HFF-Myc (cell line): ENCODE measurements at regions not wholly inside any gene's neighbourhood (a gene's known extent, or its start where the extent isn't known, plus 50 kb on each side); places are given as distances from the start of the nearest gene placed in this dataset.
"Not testable (repeated sequence)": the region's sequence is repeated elsewhere in the genome, so short reads cannot be mapped to it uniquely, and the experiment has no call there.

Source experiments
- DNase-seq: peaks from one replicate; pipeline ENCODE4 v3.0.0-alpha.2; 2011; ENCODE audit warnings: low read depth; ENCODE audit errors: extremely low read depth
- H3K4me3 ChIP-seq: replicated peaks from 2 replicates; pipeline ENCODE4 v1.5.1; 2011; ENCODE audit warnings: low read depth, mild to moderate bottlenecking, control low read depth, low read length
- TF ChIP-seq, protein P1 (sequence below): IDR thresholded peaks from 2 replicates; pipeline ENCODE4 v1.5.1; 2012; ENCODE audit warnings: mild to moderate bottlenecking, low read depth, low read length, control low read depth; ENCODE audit errors: missing control alignments

DNA sequence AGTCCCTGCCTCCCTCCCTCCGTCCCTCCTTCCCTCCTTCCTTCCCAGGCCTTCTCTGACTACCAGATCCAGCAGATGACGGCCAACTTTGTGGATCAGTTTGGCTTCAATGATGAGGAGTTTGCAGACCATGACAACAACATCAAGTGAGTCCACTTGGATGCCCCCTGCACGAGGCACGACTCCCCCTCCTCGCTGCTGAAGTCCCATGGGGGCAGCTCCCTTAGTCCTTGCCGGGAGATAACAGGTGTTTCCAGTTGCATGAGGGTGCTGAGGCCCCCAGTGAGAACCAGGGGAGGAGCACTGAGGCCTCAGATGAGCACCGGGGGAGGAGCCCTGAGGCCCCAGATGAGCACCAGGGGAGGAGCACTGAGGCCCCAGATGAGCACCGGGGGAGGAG lies 200.0 kb downstream of the LIPI start:
- DNase-seq, result no peak
- TF ChIP-seq, protein P1, sequence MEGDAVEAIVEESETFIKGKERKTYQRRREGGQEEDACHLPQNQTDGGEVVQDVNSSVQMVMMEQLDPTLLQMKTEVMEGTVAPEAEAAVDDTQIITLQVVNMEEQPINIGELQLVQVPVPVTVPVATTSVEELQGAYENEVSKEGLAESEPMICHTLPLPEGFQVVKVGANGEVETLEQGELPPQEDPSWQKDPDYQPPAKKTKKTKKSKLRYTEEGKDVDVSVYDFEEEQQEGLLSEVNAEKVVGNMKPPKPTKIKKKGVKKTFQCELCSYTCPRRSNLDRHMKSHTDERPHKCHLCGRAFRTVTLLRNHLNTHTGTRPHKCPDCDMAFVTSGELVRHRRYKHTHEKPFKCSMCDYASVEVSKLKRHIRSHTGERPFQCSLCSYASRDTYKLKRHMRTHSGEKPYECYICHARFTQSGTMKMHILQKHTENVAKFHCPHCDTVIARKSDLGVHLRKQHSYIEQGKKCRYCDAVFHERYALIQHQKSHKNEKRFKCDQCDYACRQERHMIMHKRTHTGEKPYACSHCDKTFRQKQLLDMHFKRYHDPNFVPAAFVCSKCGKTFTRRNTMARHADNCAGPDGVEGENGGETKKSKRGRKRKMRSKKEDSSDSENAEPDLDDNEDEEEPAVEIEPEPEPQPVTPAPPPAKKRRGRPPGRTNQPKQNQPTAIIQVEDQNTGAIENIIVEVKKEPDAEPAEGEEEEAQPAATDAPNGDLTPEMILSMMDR, result no peak
- no peak overlapping the region for H3K4me3 ChIP-seq

DNA sequence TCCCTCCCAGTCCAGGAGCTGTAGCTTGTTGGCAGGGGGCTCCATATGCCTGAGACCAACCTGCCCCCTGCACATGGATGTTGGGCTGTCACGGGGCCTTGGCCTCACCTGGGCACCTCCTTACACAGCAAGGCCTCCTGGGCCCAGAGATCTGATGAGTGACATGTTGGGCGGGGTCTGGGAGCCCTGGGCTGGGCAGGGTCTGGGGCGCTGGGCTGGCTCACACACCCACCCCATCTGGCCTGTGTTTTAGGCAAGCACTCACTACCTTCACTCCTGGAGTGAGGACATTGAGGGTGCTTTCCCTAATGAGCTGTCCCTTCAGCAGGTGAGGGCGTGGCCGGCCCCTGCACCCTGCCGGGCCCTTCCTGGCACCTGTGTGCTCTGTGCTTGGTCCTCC lies 200.8 kb downstream of the LIPI start:
- H3K4me3 ChIP-seq, DNase-seq: not testable (repeated sequence)

DNA sequence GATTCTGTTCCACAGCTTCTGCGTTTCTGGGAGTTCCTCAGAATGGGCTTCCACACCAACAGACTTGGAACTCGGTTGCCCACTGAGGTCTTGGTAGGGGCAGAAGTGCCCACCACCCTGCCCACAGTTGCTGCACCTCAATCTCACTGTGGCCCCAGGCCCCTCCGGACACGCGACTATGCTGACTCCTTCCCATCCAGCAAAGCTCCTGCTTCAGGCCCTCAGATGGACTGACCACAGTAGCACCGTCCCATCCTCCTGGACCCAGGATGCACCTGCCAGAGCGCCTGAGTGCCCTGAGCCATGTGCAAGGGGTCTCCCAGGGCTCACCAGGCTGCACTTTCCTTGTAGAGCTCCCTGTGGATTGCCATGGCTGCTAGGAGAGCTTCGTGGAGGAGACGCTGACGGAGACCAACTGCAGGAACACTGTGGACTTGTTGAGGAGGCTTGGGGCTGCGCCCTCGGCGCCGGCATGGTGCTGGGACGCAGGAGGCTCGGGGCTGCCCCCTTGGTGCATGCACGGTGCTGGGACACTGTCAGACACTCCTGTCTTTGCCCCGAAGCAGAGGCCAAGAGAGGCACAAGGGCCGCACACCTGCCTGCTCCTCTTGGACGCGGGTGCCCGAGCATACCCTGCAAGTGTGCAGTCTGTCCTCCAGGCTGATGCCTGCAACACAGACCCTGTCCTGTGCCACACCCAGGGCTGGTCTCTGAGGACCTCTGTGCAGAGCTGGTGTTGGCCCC lies 201.3 kb downstream of the LIPI start:
- not testable (repeated sequence) for H3K4me3 ChIP-seq, DNase-seq

DNA sequence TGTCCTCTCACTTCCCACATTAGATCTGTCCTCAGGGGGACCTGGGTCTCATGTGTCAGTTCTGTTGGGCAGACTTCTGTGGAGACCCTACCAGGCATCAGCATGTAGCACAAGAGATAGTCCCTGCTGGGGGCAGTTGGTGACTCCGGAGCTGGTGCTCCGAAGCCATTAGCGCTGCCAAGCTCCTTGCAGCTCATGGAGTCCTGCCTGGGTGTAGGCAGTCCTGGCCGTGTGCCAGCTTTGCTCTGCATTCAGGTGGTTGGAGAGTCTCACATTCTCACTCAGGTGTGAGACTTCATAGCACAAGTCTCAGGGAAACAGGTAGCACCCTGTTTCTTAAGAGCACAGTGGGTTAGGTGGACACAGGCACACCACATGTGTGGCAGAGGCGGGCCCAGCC lies 202.3 kb downstream of the LIPI start:
- not testable (repeated sequence) for DNase-seq, H3K4me3 ChIP-seq

DNA sequence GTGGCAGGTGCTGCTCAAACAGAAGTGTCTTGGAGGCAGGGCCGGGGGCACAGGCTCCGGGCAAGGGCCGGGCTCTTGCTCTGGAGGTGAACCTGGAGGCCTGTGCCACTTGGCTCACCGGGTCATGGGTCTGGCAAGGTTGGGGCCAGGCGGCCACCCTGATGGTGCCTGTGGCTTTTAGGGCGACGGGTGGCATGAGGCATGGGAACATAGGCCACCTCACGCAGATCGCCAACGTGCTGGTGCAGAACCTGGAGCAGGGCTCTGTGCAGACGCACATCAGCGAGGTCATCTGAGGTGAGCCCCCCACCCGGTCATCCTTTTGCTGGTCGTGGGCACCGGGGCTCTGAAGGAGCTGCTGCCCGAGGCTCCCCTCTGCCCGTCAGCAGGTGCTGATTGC lies 202.7 kb downstream of the LIPI start:
- not testable (repeated sequence) for DNase-seq, H3K4me3 ChIP-seq

DNA sequence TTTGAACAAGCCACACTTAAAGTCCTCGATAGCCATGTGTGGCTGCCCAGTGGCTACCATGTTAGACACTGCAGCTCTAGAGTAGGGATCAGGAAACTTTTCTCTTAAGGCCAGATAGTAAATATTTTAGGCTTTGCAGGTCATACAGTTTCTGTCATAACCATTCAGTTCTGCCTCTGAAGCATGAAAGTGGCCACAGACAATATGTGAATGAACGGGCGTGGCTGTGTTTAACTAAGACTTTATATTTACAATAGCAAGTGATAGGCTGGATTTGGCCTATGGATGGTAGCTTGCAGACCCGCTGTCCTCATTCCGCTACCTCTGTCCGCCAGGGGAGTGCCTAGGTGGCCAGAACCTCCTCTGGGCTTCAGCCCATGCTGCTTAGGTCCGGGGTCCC lies 204.6 kb downstream of the LIPI start:
- DNase-seq, H3K4me3 ChIP-seq: not testable (repeated sequence)

DNA sequence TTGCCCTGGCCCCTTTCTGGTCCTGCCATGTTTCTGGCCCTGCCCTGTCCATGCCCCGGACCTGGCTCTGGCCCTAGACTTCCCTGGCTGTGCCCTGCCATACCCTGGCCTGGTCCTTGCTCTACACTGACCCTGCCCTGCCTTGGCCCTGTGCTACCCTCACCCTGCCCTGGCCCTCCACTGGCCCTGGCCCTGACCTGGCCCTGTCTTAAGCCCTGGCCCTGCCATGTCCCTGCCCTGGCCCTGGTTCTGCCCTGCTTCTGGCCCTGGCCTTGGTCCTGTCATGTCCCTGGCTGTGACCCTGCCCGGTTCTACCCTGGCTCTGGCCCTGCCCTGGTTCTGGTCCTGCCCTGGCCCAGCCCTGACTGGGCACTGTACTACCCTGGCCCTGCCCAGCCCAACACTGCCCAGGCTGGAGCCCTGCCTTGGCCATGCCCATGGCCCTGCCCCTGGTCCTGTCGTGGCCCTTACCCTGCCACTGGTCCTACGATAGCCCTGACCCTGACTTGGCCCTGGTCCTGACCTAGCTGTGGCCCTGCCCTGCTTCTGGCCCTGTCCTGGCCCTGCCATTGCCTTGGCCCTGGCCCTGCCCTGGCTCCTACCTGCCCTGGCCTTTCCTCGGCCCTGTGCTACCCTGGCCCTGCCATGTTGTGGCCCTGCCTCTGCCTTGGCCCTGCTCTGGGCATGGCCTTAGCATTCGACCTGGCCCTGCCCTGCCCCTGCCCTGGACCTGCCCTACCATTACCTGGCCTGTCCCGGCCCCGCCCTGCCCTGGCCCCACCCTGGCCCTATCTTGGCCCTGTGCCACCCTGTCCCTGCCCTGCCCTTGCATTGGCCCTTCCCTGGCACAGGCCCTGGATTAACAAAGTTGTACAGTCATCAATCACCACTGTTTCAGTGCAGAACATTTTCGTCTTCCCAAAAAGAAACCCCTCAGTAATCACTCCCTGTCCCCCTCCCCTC lies 223.5 kb downstream of the LIPI start:
- not testable (repeated sequence) for DNase-seq

DNA sequence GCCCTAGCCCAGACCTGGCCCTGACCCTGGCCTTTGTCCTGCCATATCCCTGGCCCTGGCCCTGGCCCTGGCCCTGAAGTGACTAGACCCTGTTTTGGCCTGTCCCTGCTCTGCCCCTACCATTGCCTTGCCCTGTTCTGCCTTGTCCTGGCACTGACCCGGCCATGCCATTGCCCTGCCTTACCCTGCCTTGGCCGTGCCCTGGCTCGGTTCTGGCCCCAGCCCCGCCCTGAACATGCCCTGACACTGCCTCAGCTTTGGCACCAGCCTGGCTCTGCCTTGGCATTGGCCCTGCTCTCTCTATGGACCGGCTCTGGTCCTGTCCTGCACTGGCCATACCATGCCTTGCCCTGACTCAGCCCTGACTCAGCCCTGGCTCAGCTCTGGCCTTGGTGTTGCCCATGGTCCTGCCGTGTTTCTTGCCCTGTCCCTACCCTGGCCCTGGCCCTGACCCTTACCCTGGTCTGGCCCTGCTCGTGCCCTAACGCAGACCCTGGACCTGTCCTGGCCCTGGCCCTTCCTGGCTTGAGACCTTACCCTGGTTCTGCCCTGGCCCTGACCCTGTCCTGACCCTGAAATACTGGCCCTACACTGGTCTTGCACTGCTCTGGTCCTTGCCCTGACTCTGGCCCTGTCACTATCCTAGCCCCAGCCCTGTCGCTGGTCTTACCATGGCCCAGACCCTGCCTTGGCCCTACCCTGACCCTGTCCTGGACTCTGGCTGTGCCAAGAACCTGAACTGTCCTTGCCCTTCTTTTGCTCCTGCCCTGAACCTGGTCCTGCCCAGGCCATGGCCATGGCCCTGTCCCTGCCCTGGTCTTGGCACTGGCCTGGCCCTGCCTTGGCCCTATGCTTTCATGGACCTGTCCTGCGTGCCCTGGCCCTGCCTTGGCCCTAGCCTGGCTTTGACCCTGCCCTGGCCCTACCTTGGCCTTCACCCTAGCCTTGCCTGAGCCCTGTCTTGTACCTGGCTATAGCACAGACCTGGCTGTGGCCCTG lies 224.6 kb downstream of the LIPI start:
- not testable (repeated sequence) for H3K4me3 ChIP-seq, DNase-seq

More for the DNA sequence above, 223.5 kb downstream of the LIPI start:
- not testable (repeated sequence) for H3K4me3 ChIP-seq

DNA sequence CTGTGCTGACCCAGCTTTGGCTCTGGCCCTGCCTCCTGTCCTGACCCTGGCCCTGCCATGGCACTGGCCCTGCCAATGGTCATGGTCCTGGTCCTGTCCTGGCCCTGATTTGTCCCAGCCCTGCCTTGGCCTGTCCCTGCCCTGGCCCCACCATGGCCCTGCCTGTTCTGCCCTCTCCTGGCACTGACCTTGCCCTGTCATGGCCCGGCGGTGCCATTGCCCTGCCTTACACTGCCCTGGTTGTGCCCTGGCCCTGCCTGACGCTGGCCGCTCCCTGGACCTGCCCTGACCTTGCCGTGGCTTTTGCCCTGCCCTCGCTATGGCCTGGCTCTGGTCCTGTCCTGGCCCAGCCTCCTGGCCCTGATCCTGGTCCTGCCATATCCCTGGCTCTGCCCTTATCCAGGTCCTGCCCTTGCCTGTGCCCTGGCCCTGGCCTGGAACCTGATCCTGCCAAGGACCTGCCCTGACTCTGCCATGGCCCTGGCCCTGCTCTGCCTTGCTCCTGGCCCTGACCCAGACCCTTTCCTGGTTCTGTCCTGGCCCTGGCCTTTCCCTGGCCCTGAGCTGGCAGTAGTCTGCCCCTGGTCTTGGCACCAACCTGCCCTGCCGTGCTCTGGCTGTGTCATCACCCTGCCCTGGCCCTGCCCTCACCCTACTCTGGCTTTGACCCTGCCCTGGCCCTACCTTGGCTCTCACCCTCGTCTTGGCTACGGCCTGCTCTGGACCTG lies 225.5 kb downstream of the LIPI start:
- DNase-seq, H3K4me3 ChIP-seq: not testable (repeated sequence)

DNA sequence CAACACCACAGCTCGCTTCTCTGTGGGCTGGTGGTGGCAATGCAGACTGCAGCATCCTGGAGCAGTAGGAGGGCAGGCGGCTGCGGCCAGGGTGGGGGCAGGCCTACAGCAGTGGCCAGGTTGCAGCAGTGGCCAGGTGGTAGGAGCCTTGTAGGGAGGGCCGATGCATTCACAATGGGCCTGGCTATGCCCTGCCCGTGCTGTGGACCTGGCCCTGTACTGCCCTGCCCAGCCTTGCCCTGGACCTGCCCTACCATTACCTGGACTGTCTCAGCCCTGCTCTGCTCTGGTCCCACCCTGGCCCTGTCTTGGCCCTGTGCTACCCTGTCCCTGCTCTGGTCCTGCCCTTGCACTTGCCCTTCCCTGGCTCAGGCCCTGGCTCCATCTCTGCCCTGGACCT lies 226.0 kb downstream of the LIPI start:
- DNase-seq, H3K4me3 ChIP-seq: not testable (repeated sequence)

DNA sequence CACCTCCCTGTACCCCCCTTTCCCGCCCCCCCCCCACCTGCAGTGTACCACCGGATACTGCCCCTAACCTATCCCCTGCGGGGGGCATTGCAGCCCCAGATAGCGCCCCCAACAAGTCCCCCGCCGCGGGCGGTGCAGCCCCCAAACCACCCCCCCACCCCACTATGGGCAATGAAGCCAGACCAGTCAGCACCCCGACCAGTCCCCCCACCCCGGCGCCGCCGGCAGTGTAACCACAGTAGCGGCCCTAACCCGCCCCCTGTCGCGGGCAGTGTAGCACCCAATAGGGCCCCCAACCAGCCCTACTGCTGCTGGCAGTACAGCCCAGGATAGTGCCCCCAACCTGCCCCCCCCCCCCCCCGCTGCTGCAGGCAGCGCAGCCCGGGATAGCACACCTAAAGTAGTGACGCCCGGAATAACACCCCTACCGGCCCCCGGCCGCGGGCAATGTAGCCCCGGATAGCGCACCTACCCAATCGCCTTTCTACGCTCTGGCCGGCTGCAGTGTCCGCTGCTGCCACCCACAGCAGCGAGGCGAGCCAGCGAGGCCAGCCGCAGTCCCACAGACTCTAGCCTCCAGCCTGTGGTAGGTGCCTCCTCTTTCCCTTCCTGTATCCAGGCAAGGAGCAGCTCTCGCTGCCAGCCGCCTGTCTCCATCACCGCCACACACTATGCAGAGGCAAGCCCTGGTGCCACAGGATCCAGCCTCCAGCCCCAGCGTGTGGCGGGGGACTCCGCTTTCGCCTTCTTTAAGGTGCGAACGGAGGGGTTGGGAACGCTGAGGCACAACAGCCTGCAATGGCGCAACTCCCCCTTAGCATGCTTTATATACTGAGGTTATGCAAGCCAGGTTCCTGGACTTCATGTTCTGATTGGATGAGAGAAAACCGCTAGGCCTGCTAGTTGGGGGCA lies 229.3 kb downstream of the LIPI start:
- H3K4me3 ChIP-seq, DNase-seq: not testable (repeated sequence)

DNA sequence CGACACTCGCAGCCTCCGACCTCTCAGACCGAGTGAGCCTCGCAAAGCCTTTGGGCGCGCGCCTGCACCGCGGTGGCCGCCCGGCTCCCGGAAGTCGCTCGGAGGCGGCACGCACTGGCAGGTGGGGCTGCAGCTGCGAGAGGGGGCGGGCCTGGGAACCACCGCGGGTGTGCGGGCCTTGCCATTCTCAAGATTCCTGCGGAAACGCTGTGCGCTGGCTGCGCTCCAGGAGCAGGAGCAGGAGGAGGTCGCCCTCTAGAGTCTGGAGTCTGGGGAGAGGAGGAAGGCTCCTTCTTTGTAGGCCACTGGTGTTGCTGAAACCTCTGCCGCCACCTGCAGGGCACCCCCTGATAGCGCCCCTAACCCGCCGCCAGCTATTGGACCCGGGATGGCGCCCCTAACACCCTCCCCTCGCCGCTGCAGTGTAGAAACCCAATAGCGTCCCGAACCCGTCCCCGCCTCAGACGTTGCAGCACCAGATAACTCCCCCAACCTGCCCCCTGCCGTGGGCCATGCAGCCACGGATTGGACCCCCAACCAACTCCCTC lies 230.6 kb downstream of the LIPI start:
- not testable (repeated sequence) for H3K4me3 ChIP-seq, DNase-seq

DNA sequence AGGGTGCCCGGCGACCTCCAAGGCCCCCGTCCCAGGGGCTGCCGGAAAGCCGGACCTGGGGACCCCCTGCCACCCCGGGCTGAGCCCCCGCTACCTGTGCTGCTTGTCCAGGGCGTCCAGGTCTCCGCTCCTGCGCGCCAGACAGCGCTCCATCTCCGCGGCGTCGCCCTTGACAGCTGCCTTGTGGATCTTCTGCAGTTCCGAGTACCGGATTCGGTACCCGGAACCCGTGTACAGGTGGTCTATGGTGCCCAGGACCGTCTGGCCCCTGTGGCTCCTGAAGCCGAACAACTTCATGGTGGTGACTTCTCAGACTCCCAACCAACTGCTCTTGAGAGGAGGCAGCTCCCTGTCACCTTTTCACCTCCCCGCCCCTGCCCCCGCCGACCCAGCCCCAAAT lies 231.1 kb downstream of the LIPI start:
- DNase-seq, H3K4me3 ChIP-seq: not testable (repeated sequence)

DNA sequence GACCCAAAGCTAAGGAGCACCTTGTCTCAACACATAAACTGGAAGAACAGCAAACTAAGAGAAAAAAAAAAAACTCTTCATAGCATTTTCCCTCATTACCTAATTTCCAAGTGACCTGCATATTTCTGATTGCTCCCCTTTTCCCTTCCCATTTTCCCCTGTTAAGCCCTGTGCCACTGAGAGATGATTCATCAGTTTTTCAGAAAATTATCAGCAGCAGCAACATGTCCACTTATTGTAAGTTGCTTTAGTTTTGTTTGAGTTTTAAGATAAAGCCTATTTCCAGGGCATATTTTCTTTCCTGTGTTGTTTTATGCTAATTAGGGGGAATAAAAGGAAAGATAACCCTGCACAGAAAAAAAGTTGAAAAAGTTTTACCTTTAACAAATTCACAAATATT lies 236.2 kb downstream of the LIPI start:
- not testable (repeated sequence) for DNase-seq, H3K4me3 ChIP-seq

DNA sequence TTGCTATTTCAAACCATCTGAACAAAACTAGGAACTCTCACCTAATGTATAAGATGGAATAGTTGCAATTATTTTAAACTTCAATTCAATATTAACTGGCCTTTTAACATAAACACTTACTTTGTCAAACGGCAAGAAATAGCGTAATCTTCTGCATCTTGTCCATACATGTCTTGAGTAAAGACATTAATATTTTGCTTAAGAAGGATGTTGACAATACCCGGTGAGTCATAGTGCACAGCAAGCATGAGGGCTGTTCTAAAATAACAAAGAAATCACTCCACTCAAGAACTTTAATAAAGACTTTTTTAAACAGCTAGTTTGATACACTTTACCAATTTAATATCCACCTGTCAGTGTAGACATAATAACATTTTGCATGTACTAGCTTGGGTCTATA lies 240.9 kb downstream of the LIPI start:
- not testable (repeated sequence) for H3K4me3 ChIP-seq, DNase-seq
